ENCODE measurements at regions not wholly inside any gene's neighbourhood (a gene's known extent, or its start where the extent isn't known, plus 50 kb on each side); places are given as distances from the start of the nearest gene placed in this dataset.
A peak's percentile ranks its signal among the peaks of the same experiment; 100 is the strongest.

DNA sequence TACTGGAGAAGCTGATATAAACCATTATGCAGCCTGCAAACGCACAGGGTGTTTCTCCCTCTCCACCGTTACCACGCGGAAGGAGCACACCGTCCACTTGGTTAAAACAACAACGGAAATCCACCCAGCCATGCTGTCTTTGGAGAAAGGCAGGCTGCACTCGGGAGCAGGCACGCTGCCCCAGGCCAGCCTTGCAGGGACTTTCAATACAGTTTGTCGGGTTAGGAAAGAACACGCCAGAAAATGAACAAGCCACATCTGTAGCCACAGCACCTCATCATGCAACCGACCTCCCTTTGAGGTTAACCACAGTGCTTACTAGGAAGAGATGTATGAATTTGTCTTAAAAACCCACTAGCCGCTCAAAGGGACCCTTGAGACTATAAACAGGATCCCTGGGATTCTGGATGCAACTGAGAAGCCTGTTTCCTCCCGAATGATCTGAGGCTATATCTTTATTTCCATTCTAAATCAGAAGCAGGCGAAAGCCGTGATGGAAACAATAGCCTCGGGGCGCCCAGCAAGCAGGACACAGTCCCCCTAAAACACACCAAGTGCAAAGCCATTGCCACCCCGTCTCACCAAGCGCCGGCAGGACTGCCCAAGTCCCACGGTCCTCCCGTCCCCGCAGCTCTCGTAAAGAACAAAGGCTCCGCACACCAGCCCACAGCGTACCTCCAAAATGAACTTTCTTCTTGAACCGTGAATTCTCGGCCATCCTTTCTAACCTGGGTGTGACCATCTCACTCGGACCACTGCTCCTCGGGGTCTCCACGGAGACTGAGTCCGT lies 318.9 kb downstream of the CTTN start:
- DNase-seq (ENCODE audit: low read depth) = peak; percentile 14

DNA sequence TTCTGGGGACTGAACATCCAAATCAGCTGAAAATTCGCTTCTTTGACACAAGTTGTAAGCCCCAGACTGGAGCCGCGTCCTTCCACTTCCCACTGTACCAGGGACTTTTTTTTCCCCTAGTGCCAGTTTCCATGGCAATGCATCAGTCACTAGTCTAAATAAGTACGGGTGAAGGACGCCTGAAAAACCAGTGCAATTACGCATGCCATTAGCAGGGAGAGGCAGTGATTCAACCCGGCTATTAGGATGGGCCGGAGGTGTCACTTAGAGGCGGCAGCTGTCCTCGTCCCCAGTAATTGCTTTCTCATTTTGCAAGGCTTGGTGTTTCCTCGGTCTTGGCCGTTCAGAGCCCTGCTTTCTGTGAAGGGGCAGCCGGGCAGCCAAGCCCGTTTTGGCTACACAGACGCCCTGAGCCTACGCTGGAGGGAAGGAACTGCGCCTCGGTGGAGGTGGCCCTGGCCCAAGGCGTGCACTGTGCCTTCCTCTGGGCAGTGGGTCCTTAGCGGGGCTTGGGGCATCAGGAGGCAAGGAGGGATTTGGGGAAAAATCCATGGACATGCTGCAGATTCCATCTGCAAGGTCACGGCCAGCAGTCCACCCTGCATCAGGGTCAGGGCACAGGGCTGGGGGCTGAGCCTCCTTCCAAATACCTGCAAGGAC lies 319.7 kb downstream of the CTTN start:
- DNase-seq (ENCODE audit: low read depth) = no peak

- DNase-seq (ENCODE audit: low read depth) = no peak
Measured at GRCh38 chr11:70719516-70719915, 321.2 kb downstream of the CTTN start.

DNA sequence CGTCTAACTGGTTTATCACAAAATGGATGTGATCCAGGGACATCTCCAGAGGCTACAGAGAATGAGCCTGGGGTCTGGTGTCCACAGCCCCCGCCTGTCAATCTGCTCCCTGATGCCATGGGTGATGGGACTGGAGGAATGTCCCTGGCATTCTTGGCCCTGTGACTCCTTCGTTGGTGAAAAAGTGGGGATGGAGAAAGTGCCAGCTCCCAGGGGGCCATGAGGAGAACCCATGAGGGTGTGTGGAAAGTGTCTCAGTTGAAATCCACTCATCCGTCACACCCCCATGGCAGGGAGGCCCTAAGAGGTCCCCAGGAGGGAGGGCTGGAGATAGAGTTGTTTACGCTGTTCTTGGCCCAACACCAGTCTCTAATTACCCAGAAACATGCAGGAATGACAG lies 322.0 kb downstream of the CTTN start:
- DNase-seq (ENCODE audit: low read depth) = no peak

DNA sequence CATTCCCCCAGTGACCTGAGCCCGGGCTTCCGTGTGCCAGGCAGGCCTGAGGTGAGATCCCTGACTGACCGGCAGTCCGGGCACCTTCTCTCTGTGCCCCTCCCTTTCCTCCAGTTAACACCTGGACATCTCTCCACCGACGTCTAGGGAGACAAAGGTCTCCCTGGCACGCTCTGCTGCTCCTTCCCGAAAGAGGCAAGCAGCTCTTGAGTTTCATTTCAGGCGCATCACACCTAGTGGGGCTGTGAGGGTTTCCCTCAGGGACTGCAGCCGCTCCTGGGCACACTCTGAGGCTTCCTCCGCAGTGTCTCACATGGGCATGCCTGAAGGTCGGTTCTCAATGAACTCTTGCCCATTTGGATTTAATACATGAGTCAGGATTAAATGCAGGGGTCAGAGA lies 322.7 kb downstream of the CTTN start:
- no peak for DNase-seq (ENCODE audit: low read depth)

DNA sequence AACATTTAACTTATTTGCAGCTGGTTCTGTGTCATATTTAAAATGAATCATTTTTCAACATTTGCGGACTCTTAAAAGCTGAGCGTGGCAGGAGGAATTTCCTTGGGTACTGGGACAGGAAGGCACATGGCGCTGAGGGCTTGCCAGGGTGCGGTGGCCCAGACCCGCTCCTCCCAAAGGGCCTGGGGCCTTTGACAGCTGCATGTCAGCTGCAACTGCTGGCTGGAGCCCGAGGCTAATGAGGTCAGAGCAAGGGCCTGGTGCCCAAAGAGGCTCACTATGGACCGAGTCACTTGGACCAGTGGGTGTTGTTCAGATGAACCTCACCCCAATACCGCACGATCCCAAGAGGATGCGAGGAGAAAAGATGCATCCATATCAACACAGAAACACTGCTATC lies 326.9 kb downstream of the CTTN start:
- DNase-seq (ENCODE audit: low read depth) = peak; percentile 35

- DNase-seq (ENCODE audit: low read depth) = no peak
Measured at GRCh38 chr11:70725739-70726138, 327.4 kb downstream of the CTTN start.

DNA sequence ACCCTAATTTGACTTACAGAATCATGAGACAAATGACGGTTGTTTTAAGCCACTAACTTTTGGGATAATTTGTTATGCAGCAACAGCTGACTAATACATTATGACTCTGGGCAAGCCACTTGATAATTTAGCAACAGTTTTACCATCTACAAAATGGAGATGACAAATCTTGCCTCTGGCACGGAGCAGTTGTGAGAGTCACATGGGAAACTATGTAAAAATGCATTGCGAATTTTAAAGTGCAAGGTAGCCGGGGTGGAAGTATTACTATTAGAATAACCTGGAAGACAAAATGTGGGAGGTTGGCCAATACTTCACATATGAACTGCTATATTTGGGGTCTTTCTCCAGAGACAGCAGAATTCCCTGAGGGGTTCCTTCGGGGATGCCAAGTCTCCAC lies 328.7 kb downstream of the CTTN start:
- DNase-seq (ENCODE audit: low read depth) = no peak

DNA sequence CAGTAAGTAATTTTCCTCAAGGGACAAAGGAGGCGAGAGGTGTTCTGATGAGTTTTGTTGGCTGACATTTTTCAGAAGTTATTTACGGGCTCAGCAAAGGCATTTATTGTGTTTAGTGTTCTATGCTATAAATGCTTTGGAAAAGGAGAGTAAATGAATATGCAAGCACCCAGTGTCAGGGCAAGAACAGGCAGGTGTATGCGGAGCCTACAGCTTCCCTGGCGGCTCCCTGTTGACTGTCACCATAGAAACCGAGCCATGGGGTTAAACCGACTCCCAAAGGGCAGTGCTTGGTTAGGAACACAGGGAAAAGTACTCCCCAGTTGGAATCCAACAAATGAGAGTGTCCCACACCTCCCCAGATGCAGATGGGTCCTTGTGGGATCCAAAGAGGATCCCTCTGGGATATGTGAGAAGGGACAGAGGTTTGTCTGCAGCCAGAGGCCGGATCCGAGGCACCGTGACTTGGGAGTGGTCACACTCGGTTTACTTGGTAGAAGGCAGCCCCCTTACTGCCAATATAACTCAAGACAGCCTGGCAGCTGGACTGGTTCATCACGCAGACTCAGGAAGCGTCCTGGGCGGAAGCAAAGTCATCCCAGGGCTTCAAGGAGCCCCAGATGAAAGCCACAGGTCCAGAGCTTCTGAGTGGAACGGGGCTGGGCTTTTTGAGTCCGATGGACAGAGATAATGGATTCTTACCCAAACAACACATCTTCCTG lies 329.7 kb downstream of the CTTN start:
- no peak for DNase-seq (ENCODE audit: low read depth)

DNA sequence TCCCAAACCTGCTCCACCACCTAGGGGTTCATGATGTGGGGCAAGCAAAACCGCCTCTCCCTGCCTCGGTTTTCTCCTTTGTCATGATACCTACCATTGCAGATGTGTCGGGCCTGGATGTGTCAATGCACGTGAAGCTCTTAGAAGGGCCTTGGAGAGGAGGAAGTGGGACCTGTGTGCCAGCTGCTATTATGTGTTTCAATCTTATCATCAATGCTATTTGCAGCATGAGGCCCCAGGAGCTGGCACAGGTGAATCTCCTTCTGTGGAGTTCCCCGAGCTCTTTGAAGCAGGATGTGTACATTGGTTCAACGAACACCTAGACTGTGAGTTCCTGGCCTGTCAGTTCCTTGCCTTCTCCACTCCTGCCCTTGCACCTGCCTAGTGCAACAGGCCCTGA lies 331.6 kb downstream of the CTTN start:
- DNase-seq (ENCODE audit: low read depth) = no peak

DNA sequence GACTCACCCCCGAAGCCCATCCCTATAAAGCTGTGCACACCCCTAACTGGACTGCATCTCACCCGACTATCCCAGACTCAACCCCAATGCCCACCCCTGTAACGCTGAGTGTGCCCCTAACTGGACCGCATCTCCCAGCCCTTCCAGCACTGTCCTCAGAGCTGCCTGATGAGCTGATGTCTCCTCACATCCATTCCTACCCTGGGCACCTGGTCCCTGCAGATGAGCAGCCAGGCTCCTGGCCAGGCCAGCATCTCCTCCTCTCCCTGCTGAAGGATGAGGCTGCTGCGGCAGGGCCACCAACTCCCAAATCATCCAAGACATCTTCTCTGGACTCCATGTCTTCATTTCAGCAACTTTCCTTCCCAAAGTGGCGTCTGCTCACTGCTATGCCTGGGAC lies 332.1 kb downstream of the CTTN start:
- no peak for DNase-seq (ENCODE audit: low read depth)

DNA sequence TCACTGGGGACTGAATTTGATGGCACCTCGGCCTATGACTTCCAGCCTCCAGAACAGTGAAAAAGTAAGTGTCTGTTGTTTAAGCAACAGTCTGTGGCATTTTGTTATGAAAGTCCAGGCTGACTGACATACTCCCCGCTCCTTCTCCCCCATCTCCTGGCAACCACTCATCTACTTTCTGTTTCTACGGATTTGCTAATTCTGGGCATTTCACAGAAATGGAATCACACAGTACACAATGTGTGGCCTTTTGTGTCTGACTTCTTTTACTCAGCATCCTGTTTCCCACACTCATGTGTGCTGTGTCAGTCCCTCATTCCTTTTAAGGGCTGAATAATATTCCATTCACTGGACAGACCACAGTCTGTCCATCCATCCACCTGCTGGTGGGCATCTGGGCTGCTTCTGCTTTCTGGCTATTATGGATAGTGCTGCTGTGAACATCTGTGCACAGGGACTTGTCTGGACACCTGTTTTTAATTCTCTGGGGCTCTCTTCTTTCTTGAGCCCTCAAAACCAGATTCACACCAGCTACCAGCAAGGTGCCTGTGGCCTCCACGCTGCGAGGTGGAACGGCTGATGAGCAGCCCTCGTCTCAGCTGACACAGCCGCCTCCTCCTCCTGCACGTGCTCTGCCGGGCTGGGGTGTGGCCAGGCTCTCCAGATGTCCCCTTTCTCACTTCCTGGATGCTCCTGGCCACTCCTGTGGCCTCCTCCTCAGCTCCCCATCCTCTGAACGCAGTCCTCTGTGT lies 333.1 kb downstream of the CTTN start:
- no peak for DNase-seq (ENCODE audit: low read depth)

- DNase-seq (ENCODE audit: low read depth) = peak; percentile 10
Measured at GRCh38 chr11:70732023-70732880, 333.9 kb downstream of the CTTN start.

DNA sequence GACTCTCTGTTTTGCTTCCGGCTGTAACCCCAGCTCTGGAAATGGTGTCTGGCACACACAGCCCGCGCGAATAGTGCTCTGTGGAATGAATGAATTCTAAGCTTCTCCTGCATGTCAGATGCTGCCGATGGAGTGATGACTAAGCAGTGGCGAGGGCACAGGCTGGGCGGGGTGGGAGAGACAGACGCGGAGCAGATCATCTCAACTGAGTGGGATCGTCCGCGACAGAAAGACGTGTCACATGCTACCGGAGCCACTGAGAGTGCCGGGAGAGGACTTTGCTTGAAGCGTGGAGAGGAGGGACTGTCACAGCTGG lies 334.5 kb downstream of the CTTN start:
- no peak for DNase-seq (ENCODE audit: low read depth)

- DNase-seq (ENCODE audit: low read depth) = no peak
Measured at GRCh38 chr11:70733327-70734325, 335.3 kb downstream of the CTTN start.

GRCh38 chr11:70734379-70734778 lies 336.1 kb downstream of the CTTN start:
- DNase-seq (ENCODE audit: low read depth) = no peak

GRCh38 chr11:70734911-70735310 lies 336.6 kb downstream of the CTTN start:
- DNase-seq (ENCODE audit: low read depth) = no peak

- DNase-seq (ENCODE audit: low read depth) = no peak
Measured at GRCh38 chr11:70735976-70736375, 337.6 kb downstream of the CTTN start.

DNA sequence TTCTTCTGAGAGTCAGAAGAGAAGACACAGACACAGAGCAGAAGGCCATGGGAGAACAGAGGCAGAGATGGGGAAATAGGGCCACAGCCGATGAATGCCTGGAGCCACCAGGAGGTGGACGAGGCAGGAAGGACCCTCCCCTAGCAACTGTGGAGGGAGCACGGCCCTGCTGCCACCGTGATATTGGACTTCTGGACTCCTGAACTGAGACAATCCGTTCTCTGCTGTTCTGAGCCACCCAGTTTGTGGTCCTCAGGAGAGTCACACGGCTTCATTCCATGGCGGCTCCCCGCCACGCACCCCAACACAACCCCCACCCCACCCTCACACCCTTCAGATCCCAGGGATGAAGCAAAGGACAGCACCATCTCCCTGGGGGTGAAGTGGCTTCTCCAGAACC lies 338.1 kb downstream of the CTTN start:
- no peak for DNase-seq (ENCODE audit: low read depth)
